SK-N-SH treated with all-trans-retinoic acid at 6 μM for 48 hours (cell line): ENCODE measurements at regions not wholly inside any gene's neighbourhood (a gene's known extent, or its start where the extent isn't known, plus 50 kb on each side); places are given as distances from the start of the nearest gene placed in this dataset.

Experiments used
- ATAC-seq: fragments of 200-7000 bp; cut with Tn5 transposase; 3 replicates; pipeline ENCODE4 v1.9.1; 2020; ENCODE audit warnings: mild to moderate bottlenecking, moderate library complexity
- ARNTL ChIP-seq: fragments of 450-650 bp; formaldehyde crosslinking; IDR thresholded peaks from 2 replicates; pipeline ENCODE4 v1.5.0; 2020; ENCODE audit warnings: low read depth, mild to moderate bottlenecking, moderate library complexity, borderline replicate concordance
- BACH2 ChIP-seq: fragments of 250-450 bp; sonication (Bioruptor Pico); IDR thresholded peaks from 2 replicates; pipeline ENCODE4 v1.9.0; 2021; ENCODE audit warnings: mild to moderate bottlenecking, borderline replicate concordance
- CREB5 ChIP-seq: fragments of 250-450 bp; sonication (Bioruptor Pico); IDR thresholded peaks from 2 replicates; pipeline ENCODE4 v1.5.1; 2020; ENCODE audit warnings: low read depth, mild to moderate bottlenecking, moderate library complexity
- CSDC2 ChIP-seq: fragments of 250-450 bp; sonication (Bioruptor Pico); IDR thresholded peaks from 2 replicates; pipeline ENCODE4 v1.5.0; 2020; ENCODE audit warnings: mild to moderate bottlenecking, moderate library complexity
- ESRRG ChIP-seq: fragments of 250-450 bp; sonication (Bioruptor Pico); IDR thresholded peaks from 2 replicates; pipeline ENCODE4 v1.6.1; 2021; ENCODE audit warnings: mild to moderate bottlenecking
- GLIS3 ChIP-seq: fragments of 250-450 bp; sonication (Bioruptor Pico); IDR thresholded peaks from 2 replicates; pipeline ENCODE4 v1.5.0; 2020; ENCODE audit warnings: mild to moderate bottlenecking, moderate library complexity
- ISL1 ChIP-seq: fragments of 250-450 bp; sonication (Bioruptor Pico); IDR thresholded peaks from 2 replicates; pipeline ENCODE4 v2.1.2; 2022; ENCODE audit warnings: mild to moderate bottlenecking, moderate library complexity
- OSR1 ChIP-seq: fragments of 250-450 bp; sonication (Bioruptor Pico); IDR thresholded peaks from 2 replicates; pipeline ENCODE4 v1.8.0; 2022; ENCODE audit warnings: moderate library complexity, mild to moderate bottlenecking, inconsistent platforms
- PATZ1 ChIP-seq: fragments of 250-450 bp; sonication (Bioruptor Pico); IDR thresholded peaks from 2 replicates; pipeline ENCODE4 v1.8.0; 2020; ENCODE audit warnings: mild to moderate bottlenecking, moderate library complexity, borderline replicate concordance
- POU6F1 ChIP-seq: fragments of 250-450 bp; sonication (Bioruptor Pico); IDR thresholded peaks from 2 replicates; pipeline ENCODE4 v1.8.0; 2021; ENCODE audit warnings: low read depth, mild to moderate bottlenecking, moderate library complexity, borderline replicate concordance
- PPARA ChIP-seq: fragments of 250-450 bp; sonication (Bioruptor Pico); IDR thresholded peaks from 2 replicates; pipeline ENCODE4 v1.5.0; 2020; ENCODE audit warnings: mild to moderate bottlenecking, borderline replicate concordance
- SNAI2 ChIP-seq: fragments of 250-450 bp; sonication (Bioruptor Pico); IDR thresholded peaks from 2 replicates; pipeline ENCODE4 v1.5.0; 2020; ENCODE audit warnings: mild to moderate bottlenecking, moderate library complexity
- TCF4 ChIP-seq: fragments of 250-450 bp; sonication (Bioruptor Pico); IDR thresholded peaks from 2 replicates; pipeline ENCODE4 v1.8.0; 2021; ENCODE audit warnings: mild to moderate bottlenecking, moderate library complexity, borderline replicate concordance
- TOX ChIP-seq: fragments of 250-450 bp; sonication (Bioruptor Pico); IDR thresholded peaks from 2 replicates; pipeline ENCODE4 v1.8.0; 2021; ENCODE audit warnings: mild to moderate bottlenecking, moderate library complexity, borderline replicate concordance
- TSHZ2 ChIP-seq: fragments of 250-450 bp; sonication (Bioruptor Pico); IDR thresholded peaks from 2 replicates; pipeline ENCODE4 v1.5.0; 2020; ENCODE audit warnings: mild to moderate bottlenecking, moderate library complexity
- ZFP3 ChIP-seq: fragments of 250-450 bp; sonication (Bioruptor Pico); IDR thresholded peaks from 2 replicates; pipeline ENCODE4 v1.5.0; 2020; ENCODE audit warnings: mild to moderate bottlenecking, moderate library complexity
- ZNF70 ChIP-seq: fragments of 450-650 bp; formaldehyde crosslinking; IDR thresholded peaks from 2 replicates; pipeline ENCODE4 v1.5.0; 2020; ENCODE audit warnings: mild to moderate bottlenecking, moderate library complexity
- TF ChIP-seq, protein P1 (sequence below): fragments of 250-450 bp; sonication (Bioruptor Pico); IDR thresholded peaks from 2 replicates; pipeline ENCODE4 v1.5.1; 2021; ENCODE audit warnings: mild to moderate bottlenecking, moderate library complexity

- no peak for ATAC-seq
- no peak for TF ChIP-seq TOX
- no peak for TF ChIP-seq ESRRG (CRISPR knock-in tag)
- no peak for TF ChIP-seq PPARA (CRISPR knock-in tag)
- no peak for TF ChIP-seq SNAI2 (CRISPR knock-in tag)
- TF ChIP-seq PATZ1 (CRISPR knock-in tag), result no peak
- TF ChIP-seq BACH2, result no peak
- TF ChIP-seq CSDC2 (CRISPR knock-in tag), result no peak
- TF ChIP-seq POU6F1 (CRISPR knock-in tag), result no peak
- TF ChIP-seq ISL1 (CRISPR knock-in tag), result no peak
- TF ChIP-seq, protein P1, sequence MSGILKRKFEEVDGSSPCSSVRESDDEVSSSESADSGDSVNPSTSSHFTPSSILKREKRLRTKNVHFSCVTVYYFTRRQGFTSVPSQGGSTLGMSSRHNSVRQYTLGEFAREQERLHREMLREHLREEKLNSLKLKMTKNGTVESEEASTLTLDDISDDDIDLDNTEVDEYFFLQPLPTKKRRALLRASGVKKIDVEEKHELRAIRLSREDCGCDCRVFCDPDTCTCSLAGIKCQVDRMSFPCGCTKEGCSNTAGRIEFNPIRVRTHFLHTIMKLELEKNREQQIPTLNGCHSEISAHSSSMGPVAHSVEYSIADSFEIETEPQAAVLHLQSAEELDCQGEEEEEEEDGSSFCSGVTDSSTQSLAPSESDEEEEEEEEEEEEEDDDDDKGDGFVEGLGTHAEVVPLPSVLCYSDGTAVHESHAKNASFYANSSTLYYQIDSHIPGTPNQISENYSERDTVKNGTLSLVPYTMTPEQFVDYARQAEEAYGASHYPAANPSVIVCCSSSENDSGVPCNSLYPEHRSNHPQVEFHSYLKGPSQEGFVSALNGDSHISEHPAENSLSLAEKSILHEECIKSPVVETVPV (CRISPR knock-in tag), result no peak
- TF ChIP-seq ARNTL (CRISPR knock-in tag), result no peak
- no peak for TF ChIP-seq GLIS3
- no peak for TF ChIP-seq ZFP3 (CRISPR knock-in tag)
- no peak for TF ChIP-seq TCF4
- TF ChIP-seq CREB5 (CRISPR knock-in tag), result no peak
- TF ChIP-seq TSHZ2 (CRISPR knock-in tag), result no peak
Observed at GRCh38 chr6:9484686-9485085, 930.2 kb downstream of the TFAP2A start.

- TF ChIP-seq OSR1, result no peak
- TF ChIP-seq GLIS3, result no peak
- no peak for TF ChIP-seq PPARA (CRISPR knock-in tag)
- TF ChIP-seq, all 23 proteins: peak for 0
- no peak for ATAC-seq
Observed at GRCh38 chr6:9484091-9484490, 930.8 kb downstream of the TFAP2A start.

GRCh38 chr6:9482030-9482738, 932.7 kb downstream of the TFAP2A start:
- peak; percentile 98 for ATAC-seq
- TF ChIP-seq TOX (0 out of 2 replicates have a peak, but pooled peaks have one; percentile 14), ESRRG (CRISPR knock-in tag) (no peak), TCF4 (no peak), ZNF70 (CRISPR knock-in tag) (no peak), SNAI2 (CRISPR knock-in tag) (no peak), ARNTL (CRISPR knock-in tag) (no peak)
